Neural cell (in vitro differentiated cells): ENCODE measurements at regions not wholly inside any gene's neighbourhood (a gene's known extent, or its start where the extent isn't known, plus 50 kb on each side); places are given as distances from the start of the nearest gene placed in this dataset.

Experiments used
- H2AFZ ChIP-seq: fragments of 200-600, 300-800 bp; sonication (generic), shearing (Covaris generic); 2 replicates; pipeline ENCODE4 v1.6.0; 2014; ENCODE audit warnings: low read depth, mild to moderate bottlenecking, antibody characterized with exemption, low read length, moderate library complexity
- H3F3A ChIP-seq: fragments of 200-600 bp; shearing (Covaris generic); 2 replicates; pipeline ENCODE4 v1.6.1; 2016; ENCODE audit warnings: mild to moderate bottlenecking, moderate library complexity, mixed read lengths, antibody characterized with exemption, low read length; ENCODE audit not compliant: insufficient read depth, poor library complexity, severe bottlenecking
- H3K27ac ChIP-seq: fragments of 200-600, 300-800 bp; sonication (generic), shearing (Covaris generic); 2 replicates; pipeline ENCODE4 v1.5.1; 2014; ENCODE audit warnings: mild to moderate bottlenecking, low read length, moderate library complexity
- H3K27me3 ChIP-seq: fragments of 300-800, 200-600 bp; sonication (generic), shearing (Covaris generic); 2 replicates; pipeline ENCODE4 v1.6.0; 2014; ENCODE audit warnings: mild to moderate bottlenecking, low read depth, low read length, moderate library complexity; ENCODE audit not compliant: insufficient read depth
- H3K36me3 ChIP-seq: fragments of 300-800, 200-600 bp; sonication (generic), shearing (Covaris generic); 2 replicates; pipeline ENCODE4 v1.5.1; 2014; ENCODE audit warnings: mild to moderate bottlenecking, antibody characterized with exemption, low read length, moderate library complexity; ENCODE audit not compliant: insufficient read depth
- H3K4me2 ChIP-seq: fragments of 300-800, 200-600 bp; sonication (generic), shearing (Covaris generic); 2 replicates; pipeline ENCODE4 v1.6.0; 2014; ENCODE audit warnings: mild to moderate bottlenecking, low read length
- H3K4me3 ChIP-seq: fragments of 300-800, 200-600 bp; sonication (generic), shearing (Covaris generic); 2 replicates; pipeline ENCODE4 v1.5.1; 2014; ENCODE audit warnings: mild to moderate bottlenecking, low read length, moderate library complexity
- H3K79me2 ChIP-seq: fragments of 200-600 bp; shearing (Covaris generic); replicated peaks from 2 replicates; pipeline ENCODE4 v1.6.0; 2014; ENCODE audit warnings: mild to moderate bottlenecking, low read length, moderate library complexity; ENCODE audit not compliant: insufficient read depth
- H3K9ac ChIP-seq: fragments of 300-800, 200-600 bp; sonication (generic), shearing (Covaris generic); 2 replicates; pipeline ENCODE4 v1.6.1; 2016; ENCODE audit warnings: mild to moderate bottlenecking, low read length, mixed read lengths
- H3K9me2 ChIP-seq: fragments of 200-600 bp; shearing (Covaris generic); 2 replicates; pipeline ENCODE4 v1.6.1; 2016; ENCODE audit warnings: mild to moderate bottlenecking, low read length, mixed read lengths; ENCODE audit not compliant: insufficient read depth
- H3K9me3 ChIP-seq: fragments of 200-600, 300-800 bp; sonication (generic), shearing (Covaris generic); 2 replicates; pipeline ENCODE4 v1.6.1; 2016; ENCODE audit warnings: mild to moderate bottlenecking, mixed run types, low read length, moderate library complexity, mixed read lengths
- H4K20me1 ChIP-seq: fragments of 200-600 bp; shearing (Covaris generic); 2 replicates; pipeline ENCODE4 v1.6.1; 2016; ENCODE audit warnings: mild to moderate bottlenecking, mixed run types; ENCODE audit not compliant: insufficient read depth
- EP300 ChIP-seq: fragments of 450-650 bp; conservative IDR thresholded peaks from 2 replicates; pipeline ENCODE4 v1.6.1; 2014; ENCODE audit warnings: antibody characterized with exemption, mild to moderate bottlenecking, moderate library complexity; ENCODE audit not compliant: poor library complexity, severe bottlenecking
- EZH2 ChIP-seq: fragments of 200-600, 300-800 bp; shearing (Covaris generic), sonication (generic); IDR thresholded peaks from 2 replicates; pipeline ENCODE4 v1.6.1; 2014; ENCODE audit warnings: antibody characterized with exemption, low read length, borderline replicate concordance, mild to moderate bottlenecking; ENCODE audit not compliant: insufficient read depth, poor library complexity, severe bottlenecking
- MXI1 ChIP-seq: fragments of 450-650 bp; conservative IDR thresholded peaks from 2 replicates; pipeline ENCODE4 v1.6.1; 2014; ENCODE audit warnings: antibody characterized with exemption, mild to moderate bottlenecking; ENCODE audit not compliant: poor library complexity, severe bottlenecking
- POLR2AphosphoS5 ChIP-seq: IDR thresholded peaks from 2 replicates; pipeline ENCODE4 v1.6.1; 2012
- RAD21 ChIP-seq: fragments of 450-650 bp; conservative IDR thresholded peaks from 2 replicates; pipeline ENCODE4 v1.6.1; 2014; ENCODE audit warnings: antibody characterized with exemption, mild to moderate bottlenecking, moderate library complexity
- SMC3 ChIP-seq: fragments of 450-650 bp; conservative IDR thresholded peaks from 2 replicates; pipeline ENCODE4 v1.6.1; 2014; ENCODE audit warnings: antibody characterized with exemption, mild to moderate bottlenecking, moderate library complexity; ENCODE audit not compliant: poor library complexity
- TAF1 ChIP-seq: IDR thresholded peaks from 2 replicates; pipeline ENCODE4 v1.6.1; 2012; ENCODE audit warnings: low read depth
- TF ChIP-seq, protein P1 (sequence below): IDR thresholded peaks from 2 replicates; pipeline ENCODE4 v1.6.1; 2012; ENCODE audit warnings: borderline replicate concordance
- TF ChIP-seq, protein P2 (sequence below): fragments of 450-650 bp; IDR thresholded peaks from 2 replicates; pipeline ENCODE4 v1.5.1; 2014; ENCODE audit warnings: antibody characterized with exemption, mild to moderate bottlenecking, moderate library complexity; ENCODE audit not compliant: poor library complexity, severe bottlenecking

DNA sequence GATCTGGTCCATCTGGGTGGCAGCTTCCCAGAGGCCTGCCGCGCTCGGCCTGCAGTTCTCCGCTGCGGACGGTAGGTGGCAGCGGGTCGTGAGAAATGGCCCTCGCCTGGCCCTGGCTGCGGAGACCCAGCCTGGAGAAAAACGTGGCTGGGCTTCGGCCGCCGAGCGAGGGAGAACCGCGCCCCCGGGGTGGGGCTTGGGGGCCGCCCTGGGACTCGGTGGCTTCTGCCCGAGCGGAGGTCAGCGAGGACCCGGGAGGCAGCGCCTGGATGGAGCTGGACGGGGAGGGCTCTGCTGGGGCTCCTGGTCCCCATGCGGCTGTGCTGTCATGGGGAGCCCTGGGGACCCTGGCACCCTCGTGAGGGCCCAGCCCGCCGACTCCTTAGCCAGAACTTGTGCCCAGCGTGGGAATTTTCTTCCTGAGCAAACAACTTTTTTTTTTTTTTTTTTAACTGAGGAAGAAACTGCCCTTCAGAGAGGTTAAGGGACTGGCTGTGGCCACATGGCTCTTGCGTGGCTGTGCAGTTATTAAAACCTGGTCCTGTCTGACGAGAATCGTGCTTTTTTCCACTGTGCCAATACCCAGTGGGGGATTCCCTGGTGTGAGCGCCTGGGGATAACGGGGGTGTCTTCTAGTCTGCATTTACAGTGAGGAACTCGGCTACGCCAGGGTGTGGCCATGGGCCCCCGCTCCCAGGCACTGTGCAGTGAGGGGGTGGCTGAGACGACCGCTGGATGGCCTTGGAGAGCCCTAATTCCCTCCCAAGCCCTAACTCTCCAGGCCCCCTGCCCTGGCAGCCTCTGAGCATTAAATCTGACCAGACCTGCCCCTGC lies 535.6 kb downstream of the INSC start:
- H3K9ac ChIP-seq, result no peak overlapping the region
- TF ChIP-seq, protein P1, sequence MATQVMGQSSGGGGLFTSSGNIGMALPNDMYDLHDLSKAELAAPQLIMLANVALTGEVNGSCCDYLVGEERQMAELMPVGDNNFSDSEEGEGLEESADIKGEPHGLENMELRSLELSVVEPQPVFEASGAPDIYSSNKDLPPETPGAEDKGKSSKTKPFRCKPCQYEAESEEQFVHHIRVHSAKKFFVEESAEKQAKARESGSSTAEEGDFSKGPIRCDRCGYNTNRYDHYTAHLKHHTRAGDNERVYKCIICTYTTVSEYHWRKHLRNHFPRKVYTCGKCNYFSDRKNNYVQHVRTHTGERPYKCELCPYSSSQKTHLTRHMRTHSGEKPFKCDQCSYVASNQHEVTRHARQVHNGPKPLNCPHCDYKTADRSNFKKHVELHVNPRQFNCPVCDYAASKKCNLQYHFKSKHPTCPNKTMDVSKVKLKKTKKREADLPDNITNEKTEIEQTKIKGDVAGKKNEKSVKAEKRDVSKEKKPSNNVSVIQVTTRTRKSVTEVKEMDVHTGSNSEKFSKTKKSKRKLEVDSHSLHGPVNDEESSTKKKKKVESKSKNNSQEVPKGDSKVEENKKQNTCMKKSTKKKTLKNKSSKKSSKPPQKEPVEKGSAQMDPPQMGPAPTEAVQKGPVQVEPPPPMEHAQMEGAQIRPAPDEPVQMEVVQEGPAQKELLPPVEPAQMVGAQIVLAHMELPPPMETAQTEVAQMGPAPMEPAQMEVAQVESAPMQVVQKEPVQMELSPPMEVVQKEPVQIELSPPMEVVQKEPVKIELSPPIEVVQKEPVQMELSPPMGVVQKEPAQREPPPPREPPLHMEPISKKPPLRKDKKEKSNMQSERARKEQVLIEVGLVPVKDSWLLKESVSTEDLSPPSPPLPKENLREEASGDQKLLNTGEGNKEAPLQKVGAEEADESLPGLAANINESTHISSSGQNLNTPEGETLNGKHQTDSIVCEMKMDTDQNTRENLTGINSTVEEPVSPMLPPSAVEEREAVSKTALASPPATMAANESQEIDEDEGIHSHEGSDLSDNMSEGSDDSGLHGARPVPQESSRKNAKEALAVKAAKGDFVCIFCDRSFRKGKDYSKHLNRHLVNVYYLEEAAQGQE, result no peak
- peak; percentile 97 for TF ChIP-seq SMC3
- peak; percentile 95 for TF ChIP-seq RAD21
- TF ChIP-seq, protein P2, sequence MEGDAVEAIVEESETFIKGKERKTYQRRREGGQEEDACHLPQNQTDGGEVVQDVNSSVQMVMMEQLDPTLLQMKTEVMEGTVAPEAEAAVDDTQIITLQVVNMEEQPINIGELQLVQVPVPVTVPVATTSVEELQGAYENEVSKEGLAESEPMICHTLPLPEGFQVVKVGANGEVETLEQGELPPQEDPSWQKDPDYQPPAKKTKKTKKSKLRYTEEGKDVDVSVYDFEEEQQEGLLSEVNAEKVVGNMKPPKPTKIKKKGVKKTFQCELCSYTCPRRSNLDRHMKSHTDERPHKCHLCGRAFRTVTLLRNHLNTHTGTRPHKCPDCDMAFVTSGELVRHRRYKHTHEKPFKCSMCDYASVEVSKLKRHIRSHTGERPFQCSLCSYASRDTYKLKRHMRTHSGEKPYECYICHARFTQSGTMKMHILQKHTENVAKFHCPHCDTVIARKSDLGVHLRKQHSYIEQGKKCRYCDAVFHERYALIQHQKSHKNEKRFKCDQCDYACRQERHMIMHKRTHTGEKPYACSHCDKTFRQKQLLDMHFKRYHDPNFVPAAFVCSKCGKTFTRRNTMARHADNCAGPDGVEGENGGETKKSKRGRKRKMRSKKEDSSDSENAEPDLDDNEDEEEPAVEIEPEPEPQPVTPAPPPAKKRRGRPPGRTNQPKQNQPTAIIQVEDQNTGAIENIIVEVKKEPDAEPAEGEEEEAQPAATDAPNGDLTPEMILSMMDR, result peak; percentile 95
- TF ChIP-seq POLR2AphosphoS5, result no peak
- peak; percentile 54 for TF ChIP-seq EP300
- TF ChIP-seq EZH2, result no peak
- no peak for TF ChIP-seq TAF1
- peak; percentile 68 for TF ChIP-seq MXI1
- H3K27ac ChIP-seq, result no peak overlapping the region

DNA sequence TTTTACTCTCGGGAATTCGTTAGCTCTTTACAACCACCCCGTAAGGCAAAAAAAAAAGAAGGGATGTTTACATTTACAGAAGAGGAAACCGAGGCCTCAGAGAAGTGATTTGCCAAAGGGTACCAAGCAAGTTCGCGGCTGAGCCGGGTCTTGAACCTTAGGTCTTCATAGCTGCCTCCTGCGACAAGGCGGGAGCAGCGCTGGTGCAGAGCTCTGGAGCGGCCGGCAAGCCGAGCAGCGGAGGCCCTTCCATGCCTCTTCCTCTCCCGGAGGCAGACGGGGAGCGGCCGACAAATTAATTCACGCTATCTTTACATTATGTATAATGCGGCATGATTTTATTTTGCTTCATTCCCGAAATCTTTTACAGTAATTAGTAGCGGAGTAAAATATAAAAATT lies 536.3 kb downstream of the INSC start:
- no peaks in the 10 kb centered on the region for H3K9me2 ChIP-seq
- H3F3A ChIP-seq, result no peaks in the 10 kb centered on the region
- TF ChIP-seq POLR2AphosphoS5 (no peak), MXI1 (no peak), EP300 (no peak), TAF1 (no peak), SMC3 (no peak), EZH2 (no peak), RAD21 (no peak)
- TF ChIP-seq, protein P1, result no peak
- TF ChIP-seq, protein P2, result no peak
- H4K20me1 ChIP-seq, result no peaks in the 10 kb centered on the region
- H3K9ac ChIP-seq, result no peak overlapping the region
- no peak overlapping the region for H3K27ac ChIP-seq
- no peaks in the 10 kb centered on the region for H3K27me3 ChIP-seq
- H3K4me2 ChIP-seq, result no peak overlapping the region
- no peak overlapping the region for H3K4me3 ChIP-seq
- no peak overlapping the region for H2AFZ ChIP-seq
- no peaks in the 10 kb centered on the region for H3K79me2 ChIP-seq
- H3K36me3 ChIP-seq, result no peaks in the 10 kb centered on the region
- H3K9me3 ChIP-seq, result no peaks in the 10 kb centered on the region

More for the DNA sequence above, 535.6 kb downstream of the INSC start:
- Histone ChIP-seq H3K36me3 (no peaks in the 10 kb centered on the region), H2AFZ (no peak overlapping the region), H3F3A (no peaks in the 10 kb centered on the region), H3K4me3 (peak overlapping the region; percentile 62), H3K9me3 (no peaks in the 10 kb centered on the region), H3K4me2 (no peak overlapping the region), H3K79me2 (no peaks in the 10 kb centered on the region), H3K27me3 (no peaks in the 10 kb centered on the region), H3K9me2 (no peaks in the 10 kb centered on the region), H4K20me1 (no peaks in the 10 kb centered on the region)
